GM21737 (cell line): ENCODE measurements at regions not wholly inside any gene's neighbourhood (a gene's known extent, or its start where the extent isn't known, plus 50 kb on each side); places are given as distances from the start of the nearest gene placed in this dataset.

Source experiments
- ATAC-seq: cut with Tn5 transposase; IDR thresholded peaks from one replicate; pipeline ENCODE4 v1.9.1; 2021; ENCODE audit warnings: mild to moderate bottlenecking, moderate library complexity; ENCODE audit not compliant: unreplicated experiment

- no peak for ATAC-seq
Observed at GRCh38 chr1:218633238-218633988, 288.3 kb downstream of the TGFB2 start.

- ATAC-seq = no peak
Observed at GRCh38 chr1:218634212-218634611, 289.1 kb downstream of the TGFB2 start.

- no peak for ATAC-seq
Observed at GRCh38 chr1:218636548-218636947, 291.4 kb downstream of the TGFB2 start.

GRCh38 chr1:218640173-218640572, 295.0 kb downstream of the TGFB2 start:
- ATAC-seq = no peak

GRCh38 chr1:218642033-218642948, 297.2 kb downstream of the TGFB2 start:
- no peak for ATAC-seq

GRCh38 chr1:218643281-218643680, 298.1 kb downstream of the TGFB2 start:
- no peak for ATAC-seq

GRCh38 chr1:218643926-218644325, 298.8 kb downstream of the TGFB2 start:
- ATAC-seq = no peak

- no peak for ATAC-seq
Observed at GRCh38 chr1:218646288-218646687, 301.2 kb downstream of the TGFB2 start.

- ATAC-seq = no peak
Observed at GRCh38 chr1:218656301-218657037, 311.3 kb downstream of the TGFB2 start.

GRCh38 chr1:218658269-218658668, 313.1 kb downstream of the TGFB2 start:
- no peak for ATAC-seq

GRCh38 chr1:218658899-218659298, 313.8 kb downstream of the TGFB2 start:
- ATAC-seq = no peak

- no peak for ATAC-seq
Observed at GRCh38 chr1:218659911-218660677, 315.0 kb downstream of the TGFB2 start.

GRCh38 chr1:218660678-218661053, 315.5 kb downstream of the TGFB2 start:
- ATAC-seq = no peak

GRCh38 chr1:218661411-218661810, 316.3 kb downstream of the TGFB2 start:
- ATAC-seq = no peak

- ATAC-seq = no peak
Observed at GRCh38 chr1:218664385-218665170, 319.4 kb downstream of the TGFB2 start.

GRCh38 chr1:218665221-218665620, 320.1 kb downstream of the TGFB2 start:
- no peak for ATAC-seq

GRCh38 chr1:218666263-218666662, 321.1 kb downstream of the TGFB2 start:
- ATAC-seq = no peak

GRCh38 chr1:218667781-218668516, 322.8 kb downstream of the TGFB2 start:
- ATAC-seq = no peak

- no peak for ATAC-seq
Observed at GRCh38 chr1:218669431-218669830, 324.3 kb downstream of the TGFB2 start.
